H1 (cell line): ENCODE measurements at regions not wholly inside any gene's neighbourhood (a gene's known extent, or its start where the extent isn't known, plus 50 kb on each side); places are given as distances from the start of the nearest gene placed in this dataset.
"Not testable (repeated sequence)": the region's sequence is repeated elsewhere in the genome, so short reads cannot be mapped to it uniquely, and the experiment has no call there.

Source experiments
- CTCF ChIA-PET: fragments of 300-600 bp; sonication (Branson Sonifier 250); formaldehyde crosslinking; loops from one replicate; lab custom pipeline; 2021; ENCODE audit not compliant: partially characterized antibody; lab: Charles Lee
- POLR2A ChIA-PET: fragments of 300-600 bp; sonication (Branson Sonifier 250); formaldehyde crosslinking; loops from one replicate; lab custom pipeline; 2021; ENCODE audit warnings: inconsistent platforms; ENCODE audit not compliant: partially characterized antibody; lab: Charles Lee
- DNase-seq, 2 experiments: peaks; one replicate each; pipeline versions ENCODE4 v3.0.0 to v3.0.0-alpha.2; 2010 to 2022; ENCODE audit warnings: low spot score in 2 of 2, low read depth in 1 of 2, mixed read lengths in 1 of 2
- FAIRE-seq: peaks from 2 replicates; lab custom pipeline; 2011; peaks lifted over from hg19 to GRCh38; lab: Jason Lieb, UNC
- H2AFZ ChIP-seq: 2 replicates; pipeline ENCODE4 v1.8.1; 2012; ENCODE audit warnings: low read length, inconsistent platforms
- H2AK5ac ChIP-seq: 2 replicates; pipeline ENCODE4 v1.6.1; 2013; ENCODE audit warnings: low read depth, low read length
- H2BK120ac ChIP-seq: replicated peaks from 2 replicates; pipeline ENCODE3; 2013; ENCODE audit warnings: low read depth, low read length, inconsistent platforms
- H2BK12ac ChIP-seq: 2 replicates; pipeline ENCODE4 v1.6.1; 2013; ENCODE audit warnings: low read depth, low read length
- H2BK15ac ChIP-seq: 2 replicates; pipeline ENCODE4 v1.6.1; 2013; ENCODE audit warnings: low read length
- H2BK20ac ChIP-seq: 2 replicates; pipeline ENCODE4 v1.6.1; 2013; ENCODE audit warnings: low read length
- H2BK5ac ChIP-seq: 2 replicates; pipeline ENCODE4 v1.6.1; 2013; ENCODE audit warnings: low read depth, low read length
- H3K14ac ChIP-seq: 2 replicates; pipeline ENCODE4 v1.6.1; 2013; ENCODE audit warnings: inconsistent platforms; ENCODE audit not compliant: insufficient read length
- H3K18ac ChIP-seq: 2 replicates; pipeline ENCODE4 v1.6.1; 2013; ENCODE audit warnings: low read length; ENCODE audit errors: extremely low read depth
- H3K23ac ChIP-seq: 2 replicates; pipeline ENCODE4 v1.6.1; 2013; ENCODE audit warnings: inconsistent platforms; ENCODE audit not compliant: insufficient read length
- H3K23me2 ChIP-seq: 2 replicates; pipeline ENCODE4 v1.6.1; 2013; ENCODE audit warnings: low read depth, low read length
- H3K27ac ChIP-seq: 2 replicates; pipeline ENCODE4 v1.6.1; 2011; ENCODE audit warnings: low read depth, low read length, inconsistent platforms
- H3K27me3 ChIP-seq, 4 experiments: replicated peaks in 1 of 4; 1 replicate in 1 of 4; 2 replicates in 3 of 4; pipeline versions ENCODE4 v1.6.1 to v1.8.1; 2011 to 2013; ENCODE audit warnings: low read length in 3 of 4, mild to moderate bottlenecking in 3 of 4, inconsistent platforms in 2 of 4, mixed read lengths in 2 of 4, moderate library complexity in 1 of 4; ENCODE audit not compliant: control insufficient read depth in 3 of 4, insufficient read depth in 3 of 4; ENCODE audit errors: extremely low read depth in 1 of 4
- H3K36me3 ChIP-seq, 4 experiments: 2 replicates each; pipeline versions ENCODE4 v1.6.1 to v1.8.1; 2011 to 2013; ENCODE audit warnings: mild to moderate bottlenecking in 4 of 4, low read length in 3 of 4, moderate library complexity in 2 of 4, control low read depth in 1 of 4, inconsistent platforms in 1 of 4; ENCODE audit not compliant: insufficient read depth in 4 of 4, control insufficient read depth in 2 of 4
- H3K4ac ChIP-seq: replicated peaks from 2 replicates; pipeline ENCODE3; 2013; ENCODE audit warnings: low read length, low read depth, mixed read lengths, inconsistent platforms; ENCODE audit not compliant: insufficient read length
- H3K4me1 ChIP-seq, 4 experiments: replicated peaks in 1 of 4; 1 replicate in 1 of 4; 2 replicates in 3 of 4; pipeline versions ENCODE4 v1.6.1 to v1.8.1; 2011 to 2013; ENCODE audit warnings: low read length in 3 of 4, inconsistent platforms in 2 of 4, mixed read lengths in 1 of 4; ENCODE audit not compliant: insufficient read depth in 4 of 4, control insufficient read depth in 3 of 4
- H3K4me2 ChIP-seq, 2 experiments: 2 replicates each; pipeline versions ENCODE4 v1.6.1 to v1.8.1; 2011 to 2013; ENCODE audit warnings: low read depth in 2 of 2, low read length in 2 of 2, control low read depth in 1 of 2, inconsistent platforms in 1 of 2, mild to moderate bottlenecking in 1 of 2; ENCODE audit not compliant: insufficient read depth in 1 of 2
- H3K4me3 ChIP-seq, 4 experiments: fragments of 200-600, 300-600 bp in 1 of 4; sonication (generic), shearing (Covaris generic), sonication (Bioruptor Twin) in 1 of 4; 2 replicates each; pipeline versions ENCODE4 v1.5.1 to v1.8.1; 2011 to 2016; ENCODE audit warnings: low read length in 4 of 4, low read depth in 3 of 4, control low read depth in 2 of 4, inconsistent platforms in 2 of 4, mild to moderate bottlenecking in 2 of 4, mixed read lengths in 1 of 4, moderate library complexity in 1 of 4; ENCODE audit not compliant: insufficient read depth in 2 of 4; ENCODE audit errors: extremely low read depth in 1 of 4
- H3K56ac ChIP-seq: replicated peaks from 2 replicates; pipeline ENCODE3; 2013; ENCODE audit warnings: low read depth, mild to moderate bottlenecking, mixed read lengths, low read length, inconsistent platforms; ENCODE audit not compliant: insufficient read length
- H3K79me1 ChIP-seq: 2 replicates; pipeline ENCODE4 v1.6.1; 2013; ENCODE audit warnings: low read depth, low read length, control low read depth
- H3K79me2 ChIP-seq, 2 experiments: 2 replicates each; pipeline versions ENCODE4 v1.6.1 to v1.8.1; 2012 to 2013; ENCODE audit warnings: low read length in 2 of 2, mild to moderate bottlenecking in 2 of 2, inconsistent platforms in 1 of 2; ENCODE audit not compliant: insufficient read depth in 2 of 2, control insufficient read depth in 1 of 2
- H3K9ac ChIP-seq, 4 experiments: replicated peaks in 1 of 4; 1 replicate in 1 of 4; 2 replicates in 3 of 4; pipeline versions ENCODE4 v1.6.1 to v1.8.1; 2011 to 2013; ENCODE audit warnings: low read depth in 3 of 4, low read length in 3 of 4, control low read depth in 2 of 4, mild to moderate bottlenecking in 2 of 4, moderate library complexity in 2 of 4, inconsistent platforms in 1 of 4; ENCODE audit errors: extremely low read depth in 1 of 4
- H3K9me3 ChIP-seq, 2 experiments: 2 replicates each; pipeline versions ENCODE4 v1.6.1 to v1.8.1; 2012 to 2013; ENCODE audit warnings: mild to moderate bottlenecking in 2 of 2, moderate library complexity in 2 of 2, control low read depth in 1 of 2, inconsistent platforms in 1 of 2, low read depth in 1 of 2, low read length in 1 of 2, mixed read lengths in 1 of 2; ENCODE audit not compliant: insufficient read depth in 2 of 2
- H4K20me1 ChIP-seq, 2 experiments: replicated peaks in 1 of 2; 2 replicates each; pipeline versions ENCODE3 to v1.8.1; 2011 to 2013; ENCODE audit warnings: inconsistent platforms in 2 of 2, low read length in 2 of 2, mild to moderate bottlenecking in 1 of 2; ENCODE audit not compliant: insufficient read depth in 2 of 2, control insufficient read depth in 1 of 2
- H4K5ac ChIP-seq: 2 replicates; pipeline ENCODE4 v1.6.1; 2013; ENCODE audit warnings: low read length, low read depth, mixed read lengths, inconsistent platforms; ENCODE audit not compliant: insufficient read length
- H4K8ac ChIP-seq: 2 replicates; pipeline ENCODE4 v1.8.0; 2013; ENCODE audit warnings: mild to moderate bottlenecking, moderate library complexity, low read length, inconsistent platforms; ENCODE audit not compliant: insufficient read depth; ENCODE audit errors: extremely low read depth
- H4K91ac ChIP-seq: replicated peaks from 2 replicates; pipeline ENCODE3; 2013; ENCODE audit warnings: low read length, mixed read lengths, inconsistent platforms; ENCODE audit not compliant: insufficient read length
- CEBPB ChIP-seq: IDR thresholded peaks from 2 replicates; pipeline ENCODE4 v1.6.1; 2012; ENCODE audit warnings: low read depth, low read length
- JUN ChIP-seq: IDR thresholded peaks from 2 replicates; pipeline ENCODE4 v1.6.1; 2011; ENCODE audit warnings: low read depth, mild to moderate bottlenecking, improper control_type of control experiment, low read length
- WGBS, 2 experiments: shearing (Covaris generic) in 1 of 2; methylation state at CpG; one replicate each; pipeline versions ENCODE4 v1.1.6 to v1.1.7; 2013 to 2015; ENCODE audit warnings: low lambda C conversion rate in 2 of 2, mixed read lengths in 2 of 2, inconsistent platforms in 1 of 2, low coverage in 1 of 2, missing lambda C conversion rate in 1 of 2; ENCODE audit not compliant: insufficient replicate concordance in 2 of 2, insufficient coverage in 1 of 2, insufficient read length in 1 of 2; ENCODE audit errors: extremely low coverage in 1 of 2, missing lambda C conversion rate in 1 of 2; 5-methylcytosine and 5-hydroxymethylcytosine counted together

- TF ChIP-seq JUN (no peak), CEBPB (no peak)
These were observed 227.8 kb upstream of the RBBP8 start (continued) for GRCh38 chr18:22705328-22705727.

GRCh38 chr18:22706025-22706424, 227.1 kb upstream of the RBBP8 start:
- H2BK15ac ChIP-seq, H4K20me1 ChIP-seq, H3K4ac ChIP-seq, H3K4me1 ChIP-seq, H4K91ac ChIP-seq, H3K56ac ChIP-seq, H3K36me3 ChIP-seq, H3K79me2 ChIP-seq, H3K14ac ChIP-seq, H2AK5ac ChIP-seq, H3K27me3 ChIP-seq, H3K4me3 ChIP-seq, H2BK120ac ChIP-seq, H3K23me2 ChIP-seq, H2BK20ac ChIP-seq, H3K9me3 ChIP-seq, H3K4me2 ChIP-seq, H3K79me1 ChIP-seq, H4K5ac ChIP-seq, H3K27ac ChIP-seq, DNase-seq, H3K23ac ChIP-seq, H2AFZ ChIP-seq, POLR2A ChIA-PET, H3K18ac ChIP-seq, H4K8ac ChIP-seq, FAIRE-seq, H3K9ac ChIP-seq, H2BK5ac ChIP-seq, H2BK12ac ChIP-seq: not testable (repeated sequence)
- CTCF ChIA-PET: interaction anchor here (1.4 kb wide), 1 partner anchor 708 kb away, joined by 4 read pairs; no protein-coding TSS in a partner anchor
- 95% methylated on average over 3 of the region's 3 CpGs; no CpG with 5 or more reads in 1 of the 2 experiments for WGBS, 2 experiments
